Cortex of kidney (tissue), 1 donor: ENCODE measurements at regions not wholly inside any gene's neighbourhood (a gene's known extent, or its start where the extent isn't known, plus 50 kb on each side); places are given as distances from the start of the nearest gene placed in this dataset.
"Not testable (repeated sequence)": the region's sequence is repeated elsewhere in the genome, so short reads cannot be mapped to it uniquely, and the experiment has no call there.

ENCODE experiments used
- DNase-seq: peaks from one replicate; lab custom pipeline; 2025; lab: John Stamatoyannopoulos, UW

GRCh38 chr13:104962411-104962810, 1573.1 kb downstream of the EFNB2 start:
- DNase-seq, result no peak

GRCh38 chr13:104961246-104961645, 1574.2 kb downstream of the EFNB2 start:
- DNase-seq, result no peak

GRCh38 chr13:104954210-104954609, 1581.3 kb downstream of the EFNB2 start:
- DNase-seq, result no peak

GRCh38 chr13:104953588-104953987, 1581.9 kb downstream of the EFNB2 start:
- DNase-seq, result no peak

- DNase-seq, result no peak
These were observed 1585.4 kb downstream of the EFNB2 start for GRCh38 chr13:104949840-104950740.

- DNase-seq, result no peak
These were observed 1591.3 kb downstream of the EFNB2 start for GRCh38 chr13:104944176-104944575.

GRCh38 chr13:104943331-104943730, 1592.1 kb downstream of the EFNB2 start:
- no peak for DNase-seq

- no peak for DNase-seq
These were observed 1597.6 kb downstream of the EFNB2 start for GRCh38 chr13:104937881-104938280.

- DNase-seq, result no peak
These were observed 1599.2 kb downstream of the EFNB2 start for GRCh38 chr13:104936304-104936703.

- not testable (repeated sequence) for DNase-seq
These were observed 1614.9 kb downstream of the EFNB2 start for GRCh38 chr13:104920513-104920912.

- no peak for DNase-seq
These were observed 1615.4 kb downstream of the EFNB2 start for GRCh38 chr13:104920091-104920490.

- no peak for DNase-seq
These were observed 1635.2 kb downstream of the EFNB2 start for GRCh38 chr13:104900191-104900817.

- no peak for DNase-seq
These were observed 1637.0 kb downstream of the EFNB2 start for GRCh38 chr13:104898484-104898883.

- DNase-seq, result no peak
These were observed 1639.9 kb downstream of the EFNB2 start for GRCh38 chr13:104895521-104895920.

GRCh38 chr13:104875038-104875754, 1660.3 kb downstream of the EFNB2 start:
- DNase-seq, result no peak

- DNase-seq, result no peak
These were observed 1663.3 kb downstream of the EFNB2 start for GRCh38 chr13:104872153-104872552.

- no peak for DNase-seq
These were observed 1664.0 kb downstream of the EFNB2 start for GRCh38 chr13:104871456-104871855.

- no peak for DNase-seq
These were observed 1666.0 kb downstream of the EFNB2 start for GRCh38 chr13:104869501-104869900.

GRCh38 chr13:104868806-104869205, 1666.7 kb downstream of the EFNB2 start:
- DNase-seq, result no peak

GRCh38 chr13:104855581-104855980, 1679.9 kb downstream of the EFNB2 start:
- no peak for DNase-seq

GRCh38 chr13:104854698-104855097, 1680.8 kb downstream of the EFNB2 start:
- DNase-seq, result no peak

GRCh38 chr13:104854007-104854406, 1681.5 kb downstream of the EFNB2 start:
- no peak for DNase-seq

GRCh38 chr13:104847922-104848321, 1687.5 kb downstream of the EFNB2 start:
- no peak for DNase-seq
